Left renal cortex interstitium (tissue), 4 donors: ENCODE measurements at regions not wholly inside any gene's neighbourhood (a gene's known extent, or its start where the extent isn't known, plus 50 kb on each side); places are given as distances from the start of the nearest gene placed in this dataset.

Experiments
- DNase-seq, 4 donors: peaks; one replicate each; pipeline ENCODE4 v3.0.0-alpha.2; 2013; ENCODE audit warnings: low read depth in 4 of 4, low spot score in 2 of 4, missing footprints in 1 of 4

DNA sequence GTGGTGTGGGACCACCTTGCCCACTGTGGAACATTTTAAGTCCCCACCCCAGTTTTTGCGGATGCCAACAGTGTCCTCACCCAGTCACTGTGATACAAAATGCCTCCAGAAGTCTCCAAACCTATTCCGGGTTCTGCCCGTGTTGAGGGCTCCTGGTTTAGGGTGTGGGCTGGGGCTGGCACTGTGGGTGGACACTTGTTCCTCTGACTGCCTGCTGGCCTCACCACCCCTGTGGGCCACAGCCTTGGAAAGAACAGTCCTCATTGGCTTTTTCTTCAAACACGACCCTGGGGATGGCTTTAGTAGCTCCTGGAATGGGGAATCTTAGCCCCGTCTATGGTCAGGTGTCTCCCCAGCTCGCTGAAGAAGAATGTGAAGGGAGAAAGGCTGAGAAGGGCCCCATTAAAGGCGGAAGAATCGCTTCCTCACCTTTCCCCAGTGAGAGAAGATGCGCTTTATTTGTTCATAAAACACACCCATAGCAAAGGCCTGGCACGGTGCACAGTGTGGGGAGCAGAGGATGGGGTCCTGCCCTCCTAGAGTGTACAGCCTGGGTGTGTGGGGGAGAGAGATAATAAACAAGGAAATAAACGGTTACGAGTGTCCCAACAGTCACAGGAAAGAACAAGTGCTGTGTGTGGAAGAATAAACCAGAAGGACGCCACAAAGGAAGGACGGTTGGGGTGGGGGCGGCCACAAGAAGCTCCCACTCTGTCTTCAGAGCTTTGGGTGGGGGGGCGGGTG is 56.3 kb upstream of the SLC22A11 start:
- DNase-seq: no peak

DNA sequence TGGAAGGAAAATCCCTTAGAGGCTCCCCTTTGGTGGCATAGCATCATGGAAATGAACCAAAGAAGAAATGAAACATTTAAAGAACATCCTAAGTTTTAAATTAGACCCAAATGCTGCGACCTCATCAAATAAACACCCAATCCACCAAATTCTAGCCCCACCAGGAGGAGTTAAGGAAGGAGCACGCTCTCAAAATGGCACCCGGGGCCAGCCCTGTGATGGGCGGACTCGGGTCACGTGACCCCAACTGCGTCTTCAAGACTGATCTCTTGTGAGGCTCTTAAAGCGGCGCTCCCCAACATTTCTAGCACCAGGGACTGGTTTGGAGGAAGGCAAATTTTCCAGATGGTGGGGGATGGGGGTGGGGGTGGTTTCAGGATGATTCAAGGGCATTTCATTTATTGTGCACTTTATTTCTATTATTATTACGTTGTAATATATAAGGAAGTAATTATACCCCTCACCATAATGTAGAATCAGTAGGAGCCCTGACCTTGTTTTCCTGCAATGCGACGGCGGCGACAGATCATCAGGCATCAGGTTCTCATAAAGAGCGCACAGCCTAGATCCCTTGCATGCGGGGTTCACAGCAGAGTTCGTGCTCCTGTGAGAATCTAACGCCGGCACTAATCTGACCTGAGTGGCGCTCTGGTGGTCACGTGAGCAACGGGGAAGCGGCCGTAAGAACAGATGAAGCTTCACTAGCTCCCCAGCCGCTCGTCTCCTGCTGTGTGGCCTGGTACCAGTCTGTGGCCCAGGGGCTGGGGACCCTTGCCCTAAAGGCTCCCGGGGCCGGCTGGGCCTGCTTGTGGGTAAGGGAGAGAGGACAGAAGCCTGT is 55.3 kb upstream of the SLC22A11 start:
- DNase-seq: no peak

DNA sequence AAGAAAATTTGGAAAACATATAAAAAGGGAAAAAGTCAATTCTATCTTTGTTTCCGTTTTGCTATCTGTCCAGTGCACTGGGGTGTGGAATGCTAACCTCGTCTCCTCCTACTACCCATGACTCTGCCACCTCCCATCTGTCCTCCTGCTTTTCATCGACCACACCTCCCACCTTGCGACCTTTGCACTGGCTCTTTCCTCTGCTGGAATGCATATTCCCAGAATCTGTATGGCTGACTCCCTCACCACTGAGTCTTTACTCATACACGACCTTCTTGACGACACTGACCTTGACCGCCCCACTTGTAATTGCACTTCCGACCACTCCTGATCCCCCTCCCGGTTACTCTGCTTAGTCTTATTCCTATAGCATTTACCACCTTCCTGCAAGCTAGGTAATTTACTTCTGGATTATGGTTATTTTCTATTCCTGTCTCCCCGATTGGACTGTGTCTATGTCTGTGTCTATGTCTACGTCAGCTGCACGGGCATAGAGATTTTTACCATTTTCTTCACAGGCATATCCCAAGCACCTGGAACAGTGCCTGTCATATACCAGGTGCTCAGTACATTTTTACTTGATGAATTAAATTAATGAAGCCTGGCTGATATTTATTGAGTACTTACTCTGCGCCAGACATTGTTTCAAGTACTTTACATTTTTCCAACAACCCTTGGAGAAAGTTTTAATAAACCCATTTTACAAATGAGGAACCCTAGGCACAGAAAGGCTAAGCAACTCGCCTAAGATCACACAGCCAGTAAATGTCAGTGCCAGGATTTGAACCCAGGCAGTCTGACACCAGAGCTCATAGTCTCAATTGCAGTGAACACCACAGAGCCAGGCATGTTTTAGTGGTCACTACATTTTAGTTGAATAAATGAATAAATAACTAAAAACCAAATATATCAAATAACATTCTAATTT is 54.0 kb upstream of the SLC22A11 start:
- no peak for DNase-seq

DNA sequence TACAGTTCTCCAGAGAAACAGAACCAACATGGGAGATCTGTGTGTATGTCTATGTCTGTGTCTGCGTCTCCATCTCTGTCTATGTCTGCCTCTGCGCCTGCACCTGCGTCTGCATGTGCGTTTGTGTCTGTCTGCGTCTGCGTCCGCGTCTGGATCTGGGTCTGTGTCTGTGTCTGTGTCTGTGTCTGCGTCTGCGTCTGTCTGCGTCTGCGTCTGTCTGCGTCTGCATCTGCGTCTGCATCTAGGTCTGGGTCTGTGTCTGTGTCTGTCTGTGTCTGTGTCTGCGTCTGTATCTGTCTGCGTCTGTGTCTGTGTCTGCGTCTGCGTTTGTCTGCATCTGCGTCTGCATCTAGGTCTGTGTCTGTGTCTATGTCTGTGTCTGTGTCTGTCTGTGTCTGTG is 53.1 kb upstream of the SLC22A11 start:
- DNase-seq: no peak

DNA sequence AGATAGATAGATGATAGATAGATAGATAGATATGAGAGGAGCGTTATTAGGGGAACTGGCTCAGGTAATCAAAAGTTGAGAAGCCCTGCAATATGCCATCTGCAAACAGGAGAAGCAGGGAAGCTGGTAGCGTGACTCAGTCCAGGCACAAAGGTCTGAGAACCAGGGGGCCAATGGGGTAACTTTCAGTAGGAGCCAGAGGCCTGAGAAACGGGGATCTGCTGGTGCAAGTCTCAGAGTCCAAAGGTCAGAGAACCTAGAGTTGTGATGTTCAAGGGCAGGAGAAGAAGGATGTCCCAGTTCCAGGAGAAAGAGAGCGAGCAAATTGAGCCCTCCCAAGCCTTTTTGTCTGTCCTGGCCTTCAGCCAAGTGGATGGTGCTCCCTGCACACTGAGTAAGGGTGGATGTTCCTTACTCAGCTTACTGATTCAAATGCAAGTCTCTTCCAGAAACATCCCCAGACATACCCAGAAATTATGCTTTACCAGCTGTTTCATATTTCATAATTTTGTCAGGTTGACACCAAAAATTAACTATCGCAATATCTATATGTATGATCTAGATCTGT is 52.5 kb upstream of the SLC22A11 start:
- DNase-seq: no peak

DNA sequence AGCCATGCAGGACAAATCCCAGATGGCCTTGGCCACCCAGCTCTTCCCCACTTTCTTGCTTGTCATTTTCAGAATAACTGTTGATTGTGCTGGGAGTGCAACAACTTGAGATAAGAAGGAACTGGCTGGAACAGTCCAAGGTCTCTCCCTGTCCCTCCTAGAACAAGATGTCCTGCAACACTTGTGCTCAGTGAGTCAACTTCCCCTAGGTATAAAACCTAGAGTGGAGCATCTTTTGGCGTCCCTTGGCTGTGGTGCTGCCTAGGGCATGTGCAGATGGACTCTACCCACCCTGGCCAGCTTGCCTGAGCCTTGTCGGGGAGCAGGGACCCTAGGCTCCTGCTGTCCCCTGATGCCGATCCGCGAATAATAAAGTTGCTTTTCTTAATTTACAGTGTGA is 50.7 kb upstream of the SLC22A11 start:
- no peak for DNase-seq
